Astrocyte of the cerebellum (primary cell): ENCODE measurements at regions not wholly inside any gene's neighbourhood (a gene's known extent, or its start where the extent isn't known, plus 50 kb on each side); places are given as distances from the start of the nearest gene placed in this dataset.

Experiments used
- DNase-seq: peaks from one replicate; pipeline ENCODE4 v3.0.0-alpha.2; 2011; ENCODE audit warnings: low read depth
- H3K4me3 ChIP-seq: 2 replicates; pipeline ENCODE4 v1.5.1; 2011; ENCODE audit warnings: mild to moderate bottlenecking, low read depth, low read length, moderate library complexity
- in situ Hi-C: cut with HindIII; loops from 2 replicates; pipeline ENCODE4 v1.10.0; 2017; ENCODE audit warnings: low sequenced_read_pairs
- TF ChIP-seq, protein P1 (sequence below): IDR thresholded peaks from 2 replicates; pipeline ENCODE4 v1.5.1; 2012; ENCODE audit warnings: low read length, low read depth, moderate library complexity, mild to moderate bottlenecking; ENCODE audit errors: missing control alignments

- TF ChIP-seq, protein P1, sequence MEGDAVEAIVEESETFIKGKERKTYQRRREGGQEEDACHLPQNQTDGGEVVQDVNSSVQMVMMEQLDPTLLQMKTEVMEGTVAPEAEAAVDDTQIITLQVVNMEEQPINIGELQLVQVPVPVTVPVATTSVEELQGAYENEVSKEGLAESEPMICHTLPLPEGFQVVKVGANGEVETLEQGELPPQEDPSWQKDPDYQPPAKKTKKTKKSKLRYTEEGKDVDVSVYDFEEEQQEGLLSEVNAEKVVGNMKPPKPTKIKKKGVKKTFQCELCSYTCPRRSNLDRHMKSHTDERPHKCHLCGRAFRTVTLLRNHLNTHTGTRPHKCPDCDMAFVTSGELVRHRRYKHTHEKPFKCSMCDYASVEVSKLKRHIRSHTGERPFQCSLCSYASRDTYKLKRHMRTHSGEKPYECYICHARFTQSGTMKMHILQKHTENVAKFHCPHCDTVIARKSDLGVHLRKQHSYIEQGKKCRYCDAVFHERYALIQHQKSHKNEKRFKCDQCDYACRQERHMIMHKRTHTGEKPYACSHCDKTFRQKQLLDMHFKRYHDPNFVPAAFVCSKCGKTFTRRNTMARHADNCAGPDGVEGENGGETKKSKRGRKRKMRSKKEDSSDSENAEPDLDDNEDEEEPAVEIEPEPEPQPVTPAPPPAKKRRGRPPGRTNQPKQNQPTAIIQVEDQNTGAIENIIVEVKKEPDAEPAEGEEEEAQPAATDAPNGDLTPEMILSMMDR, result no peak
- in situ Hi-C loops, result no loop called here
- H3K4me3 ChIP-seq, result no peak overlapping the region
- no peak for DNase-seq
Observed at GRCh38 chr5:135223404-135223803, 175.6 kb downstream of the MACROH2A1 start.

DNA sequence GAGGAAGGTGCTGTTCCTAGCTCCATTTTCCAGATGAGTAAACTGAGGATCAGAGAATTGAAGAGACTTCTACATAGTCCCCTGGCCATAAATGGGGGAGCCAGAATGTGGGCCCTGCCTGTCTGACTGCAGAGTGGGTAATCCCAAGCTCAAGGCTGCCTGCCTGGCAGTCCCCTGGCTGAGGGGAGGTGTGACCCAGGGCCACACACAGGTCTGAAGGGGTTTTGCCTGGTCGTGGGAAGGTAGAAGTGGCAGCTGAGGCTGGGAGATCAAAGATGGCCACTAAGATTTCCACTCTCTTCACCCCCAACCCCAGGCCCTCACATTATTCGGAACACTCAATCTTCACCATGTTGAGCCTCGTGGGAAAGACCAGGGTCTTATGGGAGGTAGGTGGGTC lies 176.3 kb downstream of the MACROH2A1 start:
- DNase-seq, result no peak
- in situ Hi-C loops, result no loop called here
- TF ChIP-seq, protein P1, result no peak
- H3K4me3 ChIP-seq, result no peak overlapping the region

- H3K4me3 ChIP-seq, result no peak overlapping the region
- DNase-seq, result no peak
- TF ChIP-seq, protein P1, result no peak
- in situ Hi-C loops, result no loop called here
Observed at GRCh38 chr5:135222171-135222681, 176.8 kb downstream of the MACROH2A1 start.

DNA sequence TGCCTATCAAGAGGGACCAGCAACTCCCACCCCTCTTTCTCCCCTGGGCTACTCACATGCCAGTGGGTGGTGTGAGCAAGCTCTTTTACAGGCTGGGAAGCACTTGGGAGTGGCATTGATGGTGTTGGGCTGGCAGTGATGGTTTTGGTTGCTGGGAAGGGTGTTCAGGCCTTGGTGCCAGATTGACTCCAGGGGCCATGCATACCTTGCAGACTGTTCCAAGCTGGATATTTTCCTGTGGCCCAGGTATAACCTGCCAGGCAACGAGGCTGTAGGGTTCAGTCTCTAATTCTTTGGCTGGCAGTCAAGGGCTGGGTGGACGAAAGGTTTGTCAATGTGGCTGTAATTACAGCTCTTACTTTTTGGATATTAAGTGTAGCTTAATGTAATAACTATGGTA lies 177.3 kb downstream of the MACROH2A1 start:
- no peak for DNase-seq
- in situ Hi-C loops, result no loop called here
- H3K4me3 ChIP-seq, result no peak overlapping the region
- TF ChIP-seq, protein P1, result no peak

- in situ Hi-C loops, result no loop called here
Observed at GRCh38 chr5:135221187-135221473, 177.9 kb downstream of the MACROH2A1 start.

GRCh38 chr5:135220394-135221186 lies 178.4 kb downstream of the MACROH2A1 start:
- H3K4me3 ChIP-seq, result no peak overlapping the region
- DNase-seq, result no peak
- TF ChIP-seq, protein P1, result no peak
- in situ Hi-C loops, result no loop called here

More at GRCh38 chr5:135221187-135221473, 177.9 kb downstream of the MACROH2A1 start:
- no peak overlapping the region for H3K4me3 ChIP-seq
- TF ChIP-seq, protein P1, result no peak
- DNase-seq, result no peak
